ENCODE measurements at regions not wholly inside any gene's neighbourhood (a gene's known extent, or its start where the extent isn't known, plus 50 kb on each side); places are given as distances from the start of the nearest gene placed in this dataset.

- no peak for DNase-seq (ENCODE audit: low spot score)
Measured at GRCh38 chr2:188919824-188920223, 54.3 kb upstream of the COL3A1 start.

GRCh38 chr2:188922191-188922590 lies 52.0 kb upstream of the COL3A1 start:
- DNase-seq (ENCODE audit: low spot score) = no peak
